ENCODE measurements at regions not wholly inside any gene's neighbourhood (a gene's known extent, or its start where the extent isn't known, plus 50 kb on each side); places are given as distances from the start of the nearest gene placed in this dataset.

- no TSS peak for BruUV-seq (replicated peaks)
- Mint-ChIP-seq H3K27ac (ENCODE audit: unreplicated experiment) (no peak overlapping the region), H3K27me3 (ENCODE audit: unreplicated experiment) (no peaks in the 10 kb centered on the region), H3K36me3 (ENCODE audit: insufficient read depth, unreplicated experiment) (no peaks in the 10 kb centered on the region), H3K4me3 (ENCODE audit: low read depth, unreplicated experiment) (no peak overlapping the region), H3K9me3 (ENCODE audit: low read depth, unreplicated experiment) (peaks cover 2% of the 10 kb centered on the region), H3K4me1 (ENCODE audit: low read depth, unreplicated experiment) (peaks cover 7% of the 10 kb centered on the region)
- CTCF ChIA-PET: no interaction called here
- no peak for TF ChIP-seq CTCF (IDR thresholded peaks at IDR 0.05; ENCODE audit: unreplicated experiment)
- no peak for DNase-seq
- intact Hi-C loops (cut with micrococcal nuclease; ENCODE audit: unreplicated experiment): no loop called here
Measured at GRCh38 chr5:105751908-105752307, 1918.8 kb downstream of the EFNA5 start.

- intact Hi-C loops (cut with micrococcal nuclease; ENCODE audit: unreplicated experiment): no loop called here
- CTCF ChIA-PET: interaction anchor here (0.5 kb wide), 1 partner anchor 827 kb away, joined by 7 read pairs; no protein-coding TSS in a partner anchor
- BruUV-seq (replicated peaks): no TSS peak
- no peaks in the 10 kb centered on the region for H3K36me3 Mint-ChIP-seq (ENCODE audit: insufficient read depth, unreplicated experiment)
- H3K9me3 Mint-ChIP-seq (ENCODE audit: low read depth, unreplicated experiment): peaks cover 2% of the 10 kb centered on the region
- H3K4me3 Mint-ChIP-seq (ENCODE audit: low read depth, unreplicated experiment): no peak overlapping the region
- no peak for TF ChIP-seq CTCF (IDR thresholded peaks at IDR 0.05; ENCODE audit: unreplicated experiment)
- no peak for DNase-seq
- no peak overlapping the region for H3K27ac Mint-ChIP-seq (ENCODE audit: unreplicated experiment)
- H3K27me3 Mint-ChIP-seq (ENCODE audit: unreplicated experiment): no peaks in the 10 kb centered on the region
- H3K4me1 Mint-ChIP-seq (ENCODE audit: low read depth, unreplicated experiment): no peaks in the 10 kb centered on the region
Measured at GRCh38 chr5:105745111-105745510, 1925.6 kb downstream of the EFNA5 start.

GRCh38 chr5:105740242-105740641 lies 1930.5 kb downstream of the EFNA5 start:
- BruUV-seq (replicated peaks): no TSS peak
- H3K27me3 Mint-ChIP-seq (ENCODE audit: unreplicated experiment): no peaks in the 10 kb centered on the region
- H3K36me3 Mint-ChIP-seq (ENCODE audit: insufficient read depth, unreplicated experiment): no peaks in the 10 kb centered on the region
- intact Hi-C loops (cut with micrococcal nuclease; ENCODE audit: unreplicated experiment): no loop called here
- no peak for TF ChIP-seq CTCF (IDR thresholded peaks at IDR 0.05; ENCODE audit: unreplicated experiment)
- peaks cover 6% of the 10 kb centered on the region for H3K9me3 Mint-ChIP-seq (ENCODE audit: low read depth, unreplicated experiment)
- no peak overlapping the region for H3K27ac Mint-ChIP-seq (ENCODE audit: unreplicated experiment)
- no peak for DNase-seq
- CTCF ChIA-PET: no interaction called here
- H3K4me1 Mint-ChIP-seq (ENCODE audit: low read depth, unreplicated experiment): no peaks in the 10 kb centered on the region
- H3K4me3 Mint-ChIP-seq (ENCODE audit: low read depth, unreplicated experiment): no peak overlapping the region

GRCh38 chr5:105739732-105740131 lies 1931.0 kb downstream of the EFNA5 start:
- no peak for DNase-seq
- H3K27ac Mint-ChIP-seq (ENCODE audit: unreplicated experiment): no peak overlapping the region
- H3K9me3 Mint-ChIP-seq (ENCODE audit: low read depth, unreplicated experiment): peaks cover 6% of the 10 kb centered on the region
- CTCF ChIA-PET: no interaction called here
- no peaks in the 10 kb centered on the region for H3K27me3 Mint-ChIP-seq (ENCODE audit: unreplicated experiment)
- intact Hi-C loops (cut with micrococcal nuclease; ENCODE audit: unreplicated experiment): no loop called here
- TF ChIP-seq CTCF (IDR thresholded peaks at IDR 0.05; ENCODE audit: unreplicated experiment): no peak
- no peaks in the 10 kb centered on the region for H3K36me3 Mint-ChIP-seq (ENCODE audit: insufficient read depth, unreplicated experiment)
- no peaks in the 10 kb centered on the region for H3K4me1 Mint-ChIP-seq (ENCODE audit: low read depth, unreplicated experiment)
- BruUV-seq (replicated peaks): no TSS peak
- H3K4me3 Mint-ChIP-seq (ENCODE audit: low read depth, unreplicated experiment): no peak overlapping the region

GRCh38 chr5:105735704-105736103 lies 1935.0 kb downstream of the EFNA5 start:
- intact Hi-C loops (cut with micrococcal nuclease; ENCODE audit: unreplicated experiment): no loop called here
- Mint-ChIP-seq H3K9me3 (ENCODE audit: low read depth, unreplicated experiment) (peaks cover 6% of the 10 kb centered on the region), H3K27me3 (ENCODE audit: unreplicated experiment) (no peaks in the 10 kb centered on the region), H3K36me3 (ENCODE audit: insufficient read depth, unreplicated experiment) (no peaks in the 10 kb centered on the region), H3K4me1 (ENCODE audit: low read depth, unreplicated experiment) (no peaks in the 10 kb centered on the region), H3K27ac (ENCODE audit: unreplicated experiment) (no peak overlapping the region), H3K4me3 (ENCODE audit: low read depth, unreplicated experiment) (no peak overlapping the region)
- CTCF ChIA-PET: no interaction called here
- no TSS peak for BruUV-seq (replicated peaks)
- no peak for DNase-seq
- no peak for TF ChIP-seq CTCF (IDR thresholded peaks at IDR 0.05; ENCODE audit: unreplicated experiment)

All from Calu3 (cell line).